ENCODE measurements at regions not wholly inside any gene's neighbourhood (a gene's known extent, or its start where the extent isn't known, plus 50 kb on each side); places are given as distances from the start of the nearest gene placed in this dataset.

DNA sequence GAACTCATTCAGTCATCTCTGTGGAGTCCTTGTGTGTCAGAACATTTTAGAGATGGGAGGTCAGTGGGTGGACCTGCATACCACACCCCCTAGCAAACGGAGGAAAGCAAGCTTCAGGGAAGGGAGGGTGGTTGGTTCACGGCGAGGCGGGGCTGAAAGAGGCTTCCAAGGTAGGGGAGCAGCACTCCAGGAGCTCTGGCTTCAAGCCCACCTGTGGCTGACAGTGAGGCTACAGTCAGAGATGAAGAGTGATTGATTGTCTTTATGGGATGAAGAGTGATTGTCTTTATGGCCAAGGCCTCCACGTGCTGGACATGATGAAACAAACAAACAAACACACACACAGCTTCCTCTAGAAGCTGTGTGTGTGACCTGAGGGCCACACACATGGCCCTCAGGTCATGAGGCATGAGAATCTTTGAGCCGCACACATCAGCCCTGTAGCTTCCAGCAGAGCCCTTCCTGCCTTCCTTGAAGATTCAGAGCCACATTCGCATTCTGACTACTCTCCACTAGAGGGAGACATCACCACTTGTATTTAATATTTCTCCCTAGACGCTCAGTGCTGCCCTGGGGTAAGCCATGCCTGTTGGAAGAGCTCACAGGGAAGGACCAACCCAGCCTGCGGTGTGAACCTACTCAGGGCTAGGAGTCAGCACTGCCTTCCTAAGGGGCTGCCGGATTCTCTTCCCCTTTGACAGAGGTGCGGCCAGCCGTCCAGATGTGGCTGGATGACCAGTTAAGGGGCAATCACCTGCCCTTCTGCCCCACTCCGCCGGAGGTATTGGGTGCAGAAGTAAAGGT lies 54.4 kb upstream of the KCNA1 start:
- no peak for TF ChIP-seq SUZ12 (IDR thresholded peaks at IDR 0.05; ENCODE audit: extremely low read depth, insufficient read depth, insufficient read length)
- no peak for TF ChIP-seq ZNF274 (IDR thresholded peaks at IDR 0.05; ENCODE audit: low read depth, low read length)
- no peak for TF ChIP-seq YY1 (IDR thresholded peaks at IDR 0.05; ENCODE audit: insufficient read depth, insufficient read length)

Data from NT2/D1 (cell line).